Peyer's patch (tissue), 4 donors: ENCODE measurements at regions not wholly inside any gene's neighbourhood (a gene's known extent, or its start where the extent isn't known, plus 50 kb on each side); places are given as distances from the start of the nearest gene placed in this dataset.

Experiments
- POLR2A ChIP-seq, 2 donors: fragments of 450-650 bp; IDR thresholded peaks; one replicate each; pipeline ENCODE4 v1.5.1; 2017; ENCODE audit warnings: antibody characterized with exemption in 2 of 2, mild to moderate bottlenecking in 2 of 2, moderate library complexity in 2 of 2
- TF ChIP-seq, protein P1 (sequence below), 6 experiments: fragments of 450-650 bp in 4 of 6; fragments of 200-600 bp in 2 of 6; sonication (generic) in 1 of 6; IDR thresholded peaks; one replicate each; pipeline ENCODE4 v1.5.1; 2017 to 2019; ENCODE audit warnings: antibody characterized with exemption in 6 of 6, mild to moderate bottlenecking in 3 of 6, moderate library complexity in 1 of 6

DNA sequence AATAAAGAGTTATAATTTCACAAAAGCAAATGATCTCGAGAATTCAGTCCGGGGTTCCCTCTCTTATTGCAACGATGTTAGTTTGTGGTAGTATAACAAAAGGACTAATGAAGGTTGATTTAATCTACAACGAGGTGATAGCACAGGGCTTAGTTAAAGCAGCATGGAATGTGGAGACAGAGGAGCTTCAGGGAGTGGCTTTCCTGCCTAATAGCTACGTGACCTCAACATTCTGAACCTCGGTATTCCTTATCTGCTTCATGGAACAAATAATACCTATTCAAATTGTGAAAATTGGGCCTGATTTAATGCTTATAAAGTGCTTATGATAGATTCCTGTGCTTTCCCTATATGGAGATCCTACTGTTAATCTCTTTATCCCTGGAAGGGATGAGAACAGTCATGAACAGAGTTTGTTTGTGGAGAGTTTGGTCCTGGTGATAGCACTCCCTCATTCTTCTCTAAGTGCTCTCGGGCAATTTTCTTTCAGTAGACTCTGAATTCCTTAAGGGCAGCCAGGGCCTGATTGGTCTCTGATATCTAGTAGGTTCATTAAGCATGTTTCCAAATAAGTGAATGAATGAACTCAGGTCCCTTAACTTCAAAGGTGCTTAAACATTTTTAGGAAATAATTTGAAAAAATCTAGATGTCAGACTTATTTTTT is 104.1 kb upstream of the TUT7 start:
- TF ChIP-seq, protein P1, sequence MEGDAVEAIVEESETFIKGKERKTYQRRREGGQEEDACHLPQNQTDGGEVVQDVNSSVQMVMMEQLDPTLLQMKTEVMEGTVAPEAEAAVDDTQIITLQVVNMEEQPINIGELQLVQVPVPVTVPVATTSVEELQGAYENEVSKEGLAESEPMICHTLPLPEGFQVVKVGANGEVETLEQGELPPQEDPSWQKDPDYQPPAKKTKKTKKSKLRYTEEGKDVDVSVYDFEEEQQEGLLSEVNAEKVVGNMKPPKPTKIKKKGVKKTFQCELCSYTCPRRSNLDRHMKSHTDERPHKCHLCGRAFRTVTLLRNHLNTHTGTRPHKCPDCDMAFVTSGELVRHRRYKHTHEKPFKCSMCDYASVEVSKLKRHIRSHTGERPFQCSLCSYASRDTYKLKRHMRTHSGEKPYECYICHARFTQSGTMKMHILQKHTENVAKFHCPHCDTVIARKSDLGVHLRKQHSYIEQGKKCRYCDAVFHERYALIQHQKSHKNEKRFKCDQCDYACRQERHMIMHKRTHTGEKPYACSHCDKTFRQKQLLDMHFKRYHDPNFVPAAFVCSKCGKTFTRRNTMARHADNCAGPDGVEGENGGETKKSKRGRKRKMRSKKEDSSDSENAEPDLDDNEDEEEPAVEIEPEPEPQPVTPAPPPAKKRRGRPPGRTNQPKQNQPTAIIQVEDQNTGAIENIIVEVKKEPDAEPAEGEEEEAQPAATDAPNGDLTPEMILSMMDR (IDR thresholded peaks at IDR 0.05): no peak
- TF ChIP-seq POLR2A (IDR thresholded peaks at IDR 0.05): no peak
